ENCODE measurements at regions not wholly inside any gene's neighbourhood (a gene's known extent, or its start where the extent isn't known, plus 50 kb on each side); places are given as distances from the start of the nearest gene placed in this dataset.

GRCh38 chr5:173538018-173538417 is 78.4 kb downstream of the BOD1 start (continued):
- TF ChIP-seq ZNF425 (CRISPR knock-in tag; conservative IDR thresholded peaks at IDR 0.05) (no peak), CREM (CRISPR knock-in tag; IDR thresholded peaks at IDR 0.05) (no peak), ZNF416 (CRISPR knock-in tag; IDR thresholded peaks at IDR 0.05) (no peak)

DNA sequence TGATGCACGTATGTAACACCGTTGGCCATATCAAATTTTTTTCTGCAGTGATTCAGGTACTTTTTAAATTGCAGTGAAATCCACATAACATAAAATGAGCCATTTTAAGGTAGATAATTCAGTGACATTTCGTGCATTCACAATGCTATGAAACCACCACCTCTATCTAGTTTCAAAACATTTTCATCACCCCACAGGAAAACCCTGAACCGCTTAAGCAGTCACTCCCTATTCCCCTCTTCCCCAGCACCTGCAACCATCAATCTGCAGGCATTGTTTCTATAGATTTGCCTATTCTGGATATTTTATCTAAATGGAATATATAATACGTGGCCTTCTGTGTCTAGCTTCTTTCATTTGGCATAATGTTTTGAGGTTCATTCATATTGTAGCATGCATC is 79.2 kb downstream of the BOD1 start:
- POLR2A ChIA-PET: no interaction called here
- Mint-ChIP-seq H3K27me3 (ENCODE audit: low read depth) (peaks cover 13% of the 10 kb centered on the region), H3K4me1 (no peaks in the 10 kb centered on the region), H3K4me3 (no peak overlapping the region), H3K9me3 (peaks cover 3% of the 10 kb centered on the region; the same call in 1 of the 2 replicates), H3K27ac (no peak overlapping the region), H3K36me3 (no peaks in the 10 kb centered on the region)
- CTCF ChIA-PET: interaction anchor here (0.7 to 1.1 kb wide), 2 partner anchors 36 to 553 kb away, joined by 3 read pairs; no protein-coding TSS in a partner anchor
- ATAC-seq: no peak
- DNase-seq (ENCODE audit: low spot score): no peak
- TF ChIP-seq SMAD3 (CRISPR knock-in tag; IDR thresholded peaks at IDR 0.05; ENCODE audit: borderline replicate concordance) (no peak), SOX15 (CRISPR knock-in tag; IDR thresholded peaks at IDR 0.05) (no peak), E2F4 (CRISPR knock-in tag; IDR thresholded peaks at IDR 0.05; ENCODE audit: borderline replicate concordance, low read depth) (no peak), PRRX2 (CRISPR knock-in tag; IDR thresholded peaks at IDR 0.05) (no peak), ATF6 (CRISPR knock-in tag; IDR thresholded peaks at IDR 0.05) (no peak), RORB (CRISPR knock-in tag; IDR thresholded peaks at IDR 0.05) (no peak), HMGA2 (CRISPR knock-in tag; IDR thresholded peaks at IDR 0.05) (no peak), AR (CRISPR knock-in tag; IDR thresholded peaks at IDR 0.05) (no peak), AFF4 (CRISPR knock-in tag; IDR thresholded peaks at IDR 0.05; ENCODE audit: borderline replicate concordance) (no peak), NR2C2 (CRISPR knock-in tag; IDR thresholded peaks at IDR 0.05) (no peak), CDX4 (CRISPR knock-in tag; IDR thresholded peaks at IDR 0.05; ENCODE audit: borderline replicate concordance) (no peak), NR3C1 (CRISPR knock-in tag; conservative IDR thresholded peaks at IDR 0.05; ENCODE audit: low read depth) (no peak)
- TF ChIP-seq, protein P1, sequence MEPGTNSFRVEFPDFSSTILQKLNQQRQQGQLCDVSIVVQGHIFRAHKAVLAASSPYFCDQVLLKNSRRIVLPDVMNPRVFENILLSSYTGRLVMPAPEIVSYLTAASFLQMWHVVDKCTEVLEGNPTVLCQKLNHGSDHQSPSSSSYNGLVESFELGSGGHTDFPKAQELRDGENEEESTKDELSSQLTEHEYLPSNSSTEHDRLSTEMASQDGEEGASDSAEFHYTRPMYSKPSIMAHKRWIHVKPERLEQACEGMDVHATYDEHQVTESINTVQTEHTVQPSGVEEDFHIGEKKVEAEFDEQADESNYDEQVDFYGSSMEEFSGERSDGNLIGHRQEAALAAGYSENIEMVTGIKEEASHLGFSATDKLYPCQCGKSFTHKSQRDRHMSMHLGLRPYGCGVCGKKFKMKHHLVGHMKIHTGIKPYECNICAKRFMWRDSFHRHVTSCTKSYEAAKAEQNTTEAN (CRISPR knock-in tag; IDR thresholded peaks at IDR 0.05): no peak

Measured in WTC11 (cell line).